OCI-LY3 (cell line): ENCODE measurements at regions not wholly inside any gene's neighbourhood (a gene's known extent, or its start where the extent isn't known, plus 50 kb on each side); places are given as distances from the start of the nearest gene placed in this dataset.

Source experiments
- EZH2phosphoT487 ChIP-seq: fragments of 200-600 bp; shearing (Covaris generic); IDR thresholded peaks from 2 replicates; pipeline ENCODE4 v1.6.1; 2018; ENCODE audit warnings: antibody characterized with exemption, mixed run types, low read depth
- TF ChIP-seq, protein P1 (sequence below): fragments of 200-600, 300-600 bp; sonication (generic); IDR thresholded peaks from 2 replicates; pipeline ENCODE4 v1.5.1; 2014; ENCODE audit warnings: antibody characterized with exemption, low read length, low read depth

DNA sequence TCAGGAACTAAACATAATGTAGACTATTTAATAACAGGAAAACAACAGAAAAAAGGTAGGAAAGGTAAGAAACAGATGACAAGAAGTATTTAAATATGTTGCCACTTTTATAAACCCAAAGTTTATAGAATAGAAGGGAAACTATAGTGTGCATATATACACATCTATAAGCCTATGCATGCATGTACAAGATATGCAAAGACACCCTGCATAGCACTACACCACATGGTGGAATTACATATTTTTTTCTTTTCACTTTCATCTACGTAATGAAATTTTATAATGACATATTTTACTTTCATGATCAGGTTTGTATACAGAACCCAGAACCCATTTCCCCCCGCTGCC lies 136.8 kb downstream of the MEX3B start:
- TF ChIP-seq, protein P1, sequence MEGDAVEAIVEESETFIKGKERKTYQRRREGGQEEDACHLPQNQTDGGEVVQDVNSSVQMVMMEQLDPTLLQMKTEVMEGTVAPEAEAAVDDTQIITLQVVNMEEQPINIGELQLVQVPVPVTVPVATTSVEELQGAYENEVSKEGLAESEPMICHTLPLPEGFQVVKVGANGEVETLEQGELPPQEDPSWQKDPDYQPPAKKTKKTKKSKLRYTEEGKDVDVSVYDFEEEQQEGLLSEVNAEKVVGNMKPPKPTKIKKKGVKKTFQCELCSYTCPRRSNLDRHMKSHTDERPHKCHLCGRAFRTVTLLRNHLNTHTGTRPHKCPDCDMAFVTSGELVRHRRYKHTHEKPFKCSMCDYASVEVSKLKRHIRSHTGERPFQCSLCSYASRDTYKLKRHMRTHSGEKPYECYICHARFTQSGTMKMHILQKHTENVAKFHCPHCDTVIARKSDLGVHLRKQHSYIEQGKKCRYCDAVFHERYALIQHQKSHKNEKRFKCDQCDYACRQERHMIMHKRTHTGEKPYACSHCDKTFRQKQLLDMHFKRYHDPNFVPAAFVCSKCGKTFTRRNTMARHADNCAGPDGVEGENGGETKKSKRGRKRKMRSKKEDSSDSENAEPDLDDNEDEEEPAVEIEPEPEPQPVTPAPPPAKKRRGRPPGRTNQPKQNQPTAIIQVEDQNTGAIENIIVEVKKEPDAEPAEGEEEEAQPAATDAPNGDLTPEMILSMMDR, result no peak
- TF ChIP-seq EZH2phosphoT487, result no peak
